AG04450 (cell line): ENCODE measurements at regions not wholly inside any gene's neighbourhood (a gene's known extent, or its start where the extent isn't known, plus 50 kb on each side); places are given as distances from the start of the nearest gene placed in this dataset.

ENCODE experiments used
- CTCF ChIA-PET: fragments of 300-600, 350-600 bp; formaldehyde crosslinking; extraction: SDS; loops from one replicate; lab custom pipeline; 2022; ENCODE audit warnings: antibody characterized with exemption, inconsistent platforms; lab: Charles Lee
- POLR2A ChIA-PET: fragments of 350-600 bp; formaldehyde crosslinking; extraction: SDS; loops from one replicate; lab custom pipeline; 2021; ENCODE audit warnings: antibody characterized with exemption, inconsistent platforms; lab: Yijun Ruan, JAX
- DNase-seq: peaks from one replicate; pipeline ENCODE4 v3.0.0-alpha.2; 2011; ENCODE audit warnings: low read depth, low spot score
- H3K27ac ChIP-seq: one replicate; pipeline ENCODE4 v1.5.1; 2012; ENCODE audit warnings: low read depth, low read length, control low read depth
- H3K27me3 ChIP-seq: one replicate; pipeline ENCODE4 v1.6.0; 2012; ENCODE audit warnings: low read length; ENCODE audit not compliant: control insufficient read depth, insufficient read depth
- H3K4me3 ChIP-seq: 2 replicates; pipeline ENCODE4 v1.5.1; 2011; ENCODE audit warnings: mild to moderate bottlenecking, low read depth, low read length, control low read depth
- H3K9me3 ChIP-seq: 2 replicates; pipeline ENCODE4 v1.5.1; 2012; ENCODE audit warnings: low read length; ENCODE audit not compliant: control insufficient read depth, insufficient read depth
- TF ChIP-seq, protein P1 (sequence below): IDR thresholded peaks from 2 replicates; pipeline ENCODE4 v1.5.1; 2011; ENCODE audit warnings: low read depth, low read length, control low read depth, inconsistent platforms

DNA sequence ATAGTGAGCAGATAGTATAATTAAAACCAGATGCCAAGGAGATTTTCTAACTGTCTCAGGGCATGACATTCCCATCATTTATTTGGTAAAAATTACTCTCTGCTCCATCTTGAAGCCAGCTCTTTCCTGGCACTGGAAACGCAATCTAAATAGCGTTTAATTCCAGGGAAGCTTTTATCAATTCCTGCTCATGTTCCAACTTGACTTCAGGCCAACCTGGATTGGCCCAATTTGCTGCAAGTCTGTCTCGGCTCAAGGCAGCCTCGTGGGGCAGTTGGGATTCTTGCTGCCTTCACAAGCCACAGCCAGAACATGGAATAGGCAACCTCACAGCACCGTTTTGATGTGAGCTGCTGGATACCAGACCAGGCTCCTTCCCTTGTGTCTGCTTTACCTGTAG lies 1255.9 kb downstream of the TBC1D22A start:
- no peaks in the 10 kb centered on the region for H3K27me3 ChIP-seq
- TF ChIP-seq, protein P1, sequence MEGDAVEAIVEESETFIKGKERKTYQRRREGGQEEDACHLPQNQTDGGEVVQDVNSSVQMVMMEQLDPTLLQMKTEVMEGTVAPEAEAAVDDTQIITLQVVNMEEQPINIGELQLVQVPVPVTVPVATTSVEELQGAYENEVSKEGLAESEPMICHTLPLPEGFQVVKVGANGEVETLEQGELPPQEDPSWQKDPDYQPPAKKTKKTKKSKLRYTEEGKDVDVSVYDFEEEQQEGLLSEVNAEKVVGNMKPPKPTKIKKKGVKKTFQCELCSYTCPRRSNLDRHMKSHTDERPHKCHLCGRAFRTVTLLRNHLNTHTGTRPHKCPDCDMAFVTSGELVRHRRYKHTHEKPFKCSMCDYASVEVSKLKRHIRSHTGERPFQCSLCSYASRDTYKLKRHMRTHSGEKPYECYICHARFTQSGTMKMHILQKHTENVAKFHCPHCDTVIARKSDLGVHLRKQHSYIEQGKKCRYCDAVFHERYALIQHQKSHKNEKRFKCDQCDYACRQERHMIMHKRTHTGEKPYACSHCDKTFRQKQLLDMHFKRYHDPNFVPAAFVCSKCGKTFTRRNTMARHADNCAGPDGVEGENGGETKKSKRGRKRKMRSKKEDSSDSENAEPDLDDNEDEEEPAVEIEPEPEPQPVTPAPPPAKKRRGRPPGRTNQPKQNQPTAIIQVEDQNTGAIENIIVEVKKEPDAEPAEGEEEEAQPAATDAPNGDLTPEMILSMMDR, result no peak
- ChIA-PET CTCF (no interaction called here), POLR2A (no interaction called here)
- H3K27ac ChIP-seq, result no peak overlapping the region
- DNase-seq, result no peak
- H3K4me3 ChIP-seq, result no peak overlapping the region
- H3K9me3 ChIP-seq, result peaks cover 61% of the 10 kb centered on the region

DNA sequence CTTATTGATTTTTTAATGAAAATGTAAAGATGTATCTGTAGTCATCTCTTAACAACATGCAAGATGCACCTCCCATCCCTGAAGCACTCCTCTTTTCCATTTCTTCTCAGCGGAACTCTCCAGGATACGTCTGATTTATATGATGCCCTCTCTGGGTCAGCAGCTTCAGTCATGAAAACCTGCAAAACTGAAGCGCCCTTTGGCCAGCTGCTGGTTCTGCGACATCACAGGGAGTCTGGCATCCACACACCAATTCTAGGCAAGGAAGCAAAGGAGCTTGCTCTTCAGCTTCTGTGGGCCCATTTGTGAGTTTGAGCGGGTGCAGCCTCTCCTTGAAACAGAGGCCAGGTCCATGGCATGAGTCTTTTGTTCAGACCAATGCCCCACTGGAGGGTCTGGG lies 1253.3 kb downstream of the TBC1D22A start:
- ChIA-PET CTCF (no interaction called here), POLR2A (no interaction called here)
- Histone ChIP-seq H3K9me3 (peaks cover 54% of the 10 kb centered on the region), H3K27ac (no peak overlapping the region), H3K4me3 (no peak overlapping the region), H3K27me3 (no peaks in the 10 kb centered on the region)
- TF ChIP-seq, protein P1, result no peak
- DNase-seq, result no peak

DNA sequence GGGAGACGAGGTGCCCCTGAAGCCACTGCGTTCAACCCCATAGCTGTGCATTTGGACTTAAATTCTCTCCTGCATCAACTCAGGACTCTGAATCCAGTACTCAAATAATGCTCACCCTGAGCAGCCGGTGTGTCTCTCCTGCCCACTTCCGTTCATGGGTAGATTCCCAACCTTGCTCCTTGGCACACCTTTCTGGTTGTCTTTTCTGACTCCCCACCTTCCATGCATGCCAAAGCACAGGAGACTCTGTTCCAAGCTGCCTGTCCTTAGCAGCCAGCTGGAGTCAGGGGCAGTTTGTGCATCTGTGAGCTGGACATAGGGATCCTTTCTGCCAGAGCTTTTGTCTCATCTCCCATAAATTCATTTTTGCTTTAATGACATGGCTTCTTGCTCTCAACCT lies 1242.5 kb downstream of the TBC1D22A start:
- POLR2A ChIA-PET, result no interaction called here

DNA sequence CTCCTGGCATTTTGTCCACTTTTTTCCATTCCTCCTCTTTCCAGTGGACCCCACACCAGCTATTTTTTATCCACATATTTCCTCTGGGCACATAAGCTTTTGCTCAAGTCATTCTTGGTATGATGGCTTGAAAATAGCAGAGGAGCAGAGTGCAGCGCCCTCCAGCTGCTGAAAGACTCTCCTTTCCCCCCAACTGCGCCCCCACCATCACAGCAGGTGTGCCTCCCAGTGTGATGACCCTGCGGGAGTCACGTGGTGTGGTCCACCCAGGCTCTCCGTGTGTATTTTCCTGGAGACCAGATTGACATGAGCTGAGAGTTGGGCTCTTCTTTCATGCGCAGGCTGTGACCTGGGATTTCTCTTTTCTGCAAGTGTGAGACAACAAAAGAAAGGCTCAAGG lies 1241.6 kb downstream of the TBC1D22A start:
- CTCF ChIA-PET, result no interaction called here

More for the DNA sequence above, 1242.5 kb downstream of the TBC1D22A start:
- TF ChIP-seq, protein P1, result no peak
- CTCF ChIA-PET, result no interaction called here
- DNase-seq, result no peak
- Histone ChIP-seq H3K4me3 (no peak overlapping the region), H3K27me3 (no peaks in the 10 kb centered on the region), H3K9me3 (peaks cover 46% of the 10 kb centered on the region), H3K27ac (no peak overlapping the region)

DNA sequence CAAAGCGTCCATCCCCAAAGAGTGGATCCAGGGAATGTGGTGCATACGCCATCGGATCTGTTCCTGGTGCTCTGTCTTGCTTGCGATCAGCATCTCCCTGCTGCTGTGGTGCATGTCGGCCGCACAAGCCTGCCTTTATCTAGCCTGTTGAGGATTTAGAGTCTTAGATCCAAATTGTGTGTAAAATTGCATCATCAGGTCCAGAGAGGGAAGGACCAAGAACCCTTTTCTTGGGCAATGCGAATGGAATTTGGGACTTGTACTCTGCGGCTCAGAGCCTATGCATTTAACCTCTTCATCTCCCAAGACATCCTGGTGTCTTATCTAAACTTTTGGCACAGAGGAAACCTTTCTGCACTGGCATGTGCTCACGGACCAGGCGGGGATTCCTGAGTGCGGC lies 1238.7 kb downstream of the TBC1D22A start:
- CTCF ChIA-PET, result no interaction called here
- POLR2A ChIA-PET, result no interaction called here
- H3K27me3 ChIP-seq, result no peaks in the 10 kb centered on the region

More for the DNA sequence above, 1241.6 kb downstream of the TBC1D22A start:
- H3K27me3 ChIP-seq, result no peaks in the 10 kb centered on the region
- no peak overlapping the region for H3K4me3 ChIP-seq
- POLR2A ChIA-PET, result no interaction called here
- H3K27ac ChIP-seq, result no peak overlapping the region
- no peak for DNase-seq
- H3K9me3 ChIP-seq, result peaks cover 49% of the 10 kb centered on the region
- TF ChIP-seq, protein P1, result no peak

More for the DNA sequence above, 1238.7 kb downstream of the TBC1D22A start:
- H3K9me3 ChIP-seq, result peaks cover 71% of the 10 kb centered on the region
- no peak overlapping the region for H3K27ac ChIP-seq
- no peak for DNase-seq
- H3K4me3 ChIP-seq, result no peak overlapping the region
- TF ChIP-seq, protein P1, result no peak
